ENCODE measurements at regions not wholly inside any gene's neighbourhood (a gene's known extent, or its start where the extent isn't known, plus 50 kb on each side); places are given as distances from the start of the nearest gene placed in this dataset.

- no peak for TF ChIP-seq KDM5B (CRISPR knock-in tag; IDR thresholded peaks at IDR 0.05; ENCODE audit: borderline replicate concordance)
Observed at GRCh38 chr18:45173327-45173726, 441.9 kb upstream of the SLC14A2 start (continued).

- WGBS (ENCODE audit: low lambda C conversion rate), result 0% methylated on average over 2 of the region's 2 CpGs
- in situ Hi-C loops (cut with HindIII; ENCODE audit: extremely low pct_ligation_motif_present, low pct_unique_long_range_greater_than_20kb), result no loop called here
- BruUV-seq (replicated peaks), result no TSS peak
- no peak overlapping the region for H3K4me3 ChIP-seq (replicated peaks in 1 of 3; ENCODE audit: insufficient read depth in 1 of 3, low read depth in 2 of 3, low read length in 3 of 3)
- no peak for FAIRE-seq
- no peak overlapping the region for H2AFZ ChIP-seq (ENCODE audit: low read length)
- ChIA-PET POLR2A (no interaction called here), CTCF (ENCODE audit: low intra/inter-chr PET ratio, low total read pairs) (no interaction called here)
- no peaks in the 10 kb centered on the region for H4K20me1 ChIP-seq (ENCODE audit: insufficient read depth, low read length)
- H3K79me2 ChIP-seq (ENCODE audit: insufficient read depth, low read length), result no peaks in the 10 kb centered on the region
- H3K4me1 ChIP-seq (ENCODE audit: insufficient read depth, low read length), result no peaks in the 10 kb centered on the region
- no peak overlapping the region for H3K27ac ChIP-seq (ENCODE audit: extremely low read length, insufficient read depth, low read length)
- no peaks in the 10 kb centered on the region; the same call in 1 of the 2 replicates for H3K9me3 ChIP-seq (ENCODE audit: low read length)
- no peak overlapping the region for H3K4me2 ChIP-seq (ENCODE audit: low read depth, low read length)
- no peak for ATAC-seq
- DNase-seq (ENCODE audit: low spot score), result no peak
- no peak overlapping the region for H3K9ac ChIP-seq (ENCODE audit: insufficient read depth, low read depth, low read length)
- no peaks in the 10 kb centered on the region; a peak in 1 of 5 replicates for H3K27me3 ChIP-seq (ENCODE audit: control insufficient read depth in 1 of 2, insufficient read depth in 2 of 2, low read length in 2 of 2)
- intact Hi-C loops (cut with micrococcal nuclease; ENCODE audit: unreplicated experiment), result no loop called here
- H3K36me3 ChIP-seq (replicated peaks in 1 of 2; ENCODE audit: control insufficient read depth in 1 of 2, insufficient read depth in 2 of 2, low read length in 2 of 2), result no peaks in the 10 kb centered on the region
- TF ChIP-seq NFATC3 (CRISPR knock-in tag; IDR thresholded peaks at IDR 0.05) (no peak), MAFK (conservative IDR thresholded peaks at IDR 0.05 in 1 of 2, IDR thresholded peaks at IDR 0.05 in 1 of 2; ENCODE audit: low read length in 2 of 2) (no peak), SRSF9 (IDR thresholded peaks at IDR 0.05; ENCODE audit: borderline replicate concordance, insufficient read depth, low read depth, low read length, poor library complexity, severe bottlenecking) (no peak), THRA (CRISPR knock-in tag; IDR thresholded peaks at IDR 0.05; ENCODE audit: borderline replicate concordance) (no peak), ZBTB26 (CRISPR knock-in tag; IDR thresholded peaks at IDR 0.05; ENCODE audit: borderline replicate concordance) (no peak)
Observed at GRCh38 chr18:45173799-45174519, 441.3 kb upstream of the SLC14A2 start.
